ENCODE measurements at regions not wholly inside any gene's neighbourhood (a gene's known extent, or its start where the extent isn't known, plus 50 kb on each side); places are given as distances from the start of the nearest gene placed in this dataset.
"Not testable (repeated sequence)": the region's sequence is repeated elsewhere in the genome, so short reads cannot be mapped to it uniquely, and the experiment has no call there.

DNA sequence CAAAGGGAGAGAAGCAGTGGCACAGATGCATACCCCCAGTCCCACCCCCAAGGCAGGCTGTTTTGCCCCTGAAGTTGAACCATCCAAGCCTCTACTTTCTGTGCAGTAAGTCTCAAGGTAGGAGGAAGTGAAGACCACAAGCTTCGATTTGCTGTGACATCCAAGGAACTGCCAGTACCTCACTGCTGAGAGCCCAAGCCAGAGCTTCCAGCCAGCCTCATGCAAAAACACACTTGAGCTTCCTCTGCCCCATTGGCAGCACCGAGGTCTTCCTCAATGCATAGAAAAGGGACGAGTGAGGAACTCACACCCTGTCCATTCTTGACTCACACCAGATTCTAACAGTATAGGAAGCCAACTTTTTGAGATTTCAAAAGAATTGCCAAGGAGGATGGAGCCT lies 311.7 kb downstream of the BCL2L11 start:
- DNase-seq, result not testable (repeated sequence)

DNA sequence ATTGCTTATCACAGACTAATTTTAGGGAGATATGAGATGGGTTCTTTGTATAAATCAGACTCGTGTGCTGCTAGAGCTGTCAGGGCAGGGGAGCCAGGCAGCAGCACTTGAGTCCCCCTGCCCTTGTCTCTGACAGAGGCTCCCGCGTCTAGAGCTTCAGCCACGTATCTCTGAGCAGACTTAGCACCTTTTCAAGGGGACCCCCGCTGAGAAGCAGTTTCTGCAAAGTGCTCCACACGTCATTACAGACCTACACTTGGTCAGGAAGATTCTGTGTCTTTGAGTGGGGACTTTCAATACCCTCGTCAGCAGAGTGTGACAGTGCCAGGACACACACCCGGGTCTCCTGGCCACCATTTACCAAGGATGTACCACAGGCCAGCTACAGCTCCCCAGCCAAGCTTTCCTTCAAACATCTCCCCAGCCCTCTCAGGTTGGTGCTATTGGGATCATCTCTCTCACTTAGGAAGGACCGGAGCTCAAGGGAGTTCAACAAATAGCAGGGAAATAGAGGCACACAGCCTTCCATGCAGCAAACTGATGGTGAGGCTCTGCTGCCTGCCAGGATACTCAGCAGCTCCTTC lies 312.3 kb downstream of the BCL2L11 start:
- DNase-seq, result not testable (repeated sequence)

DNA sequence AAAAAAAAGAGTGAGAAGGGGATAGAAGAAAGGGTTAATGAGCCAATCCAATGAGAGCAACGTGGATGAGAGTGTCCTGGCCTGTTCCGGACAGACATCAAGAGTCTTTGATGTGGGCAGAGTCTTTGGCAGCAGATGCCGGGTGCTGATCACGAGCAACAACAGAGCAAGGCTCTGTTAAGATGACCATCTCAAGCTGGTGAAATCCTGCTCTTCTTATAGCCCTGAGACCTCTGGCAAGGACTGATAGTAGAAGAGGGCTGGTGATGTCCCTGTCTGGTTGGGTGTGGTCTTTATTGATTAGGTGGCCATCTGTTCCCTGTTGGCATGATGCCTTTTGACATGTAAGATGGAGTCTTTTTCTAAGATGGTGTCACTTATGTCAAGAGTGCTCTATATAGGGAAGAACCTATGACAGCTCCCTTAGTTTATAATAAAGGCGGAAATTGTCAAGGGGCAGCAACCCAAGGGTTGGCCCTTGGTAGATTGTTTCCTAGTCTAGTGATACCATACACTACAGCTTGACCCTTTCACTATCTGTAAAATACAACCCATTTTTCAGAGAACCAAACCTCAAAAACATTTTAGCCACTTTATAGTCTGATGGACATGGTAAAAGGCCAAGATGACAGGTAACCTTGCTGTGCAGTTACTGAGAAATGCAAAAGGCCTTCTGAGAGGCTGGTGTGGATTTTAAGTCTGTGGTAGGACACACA lies 313.3 kb downstream of the BCL2L11 start:
- DNase-seq, result not testable (repeated sequence)

DNA sequence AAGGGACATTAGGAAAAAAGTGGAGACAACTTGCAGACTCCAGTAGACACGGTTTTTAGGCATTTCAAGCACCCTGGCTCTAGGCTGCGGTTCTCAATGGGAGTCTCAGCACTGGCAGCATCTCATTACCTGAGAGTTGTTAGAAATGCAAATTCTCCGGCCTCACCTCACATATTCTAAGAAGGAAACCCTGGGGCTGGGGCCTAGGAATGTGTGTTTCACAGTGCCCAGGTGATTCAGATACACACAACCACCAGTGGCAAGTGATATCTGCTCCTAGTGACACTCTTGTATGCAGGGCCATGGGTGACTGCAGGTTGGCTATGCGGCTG lies 313.9 kb downstream of the BCL2L11 start:
- DNase-seq, result not testable (repeated sequence)

DNA sequence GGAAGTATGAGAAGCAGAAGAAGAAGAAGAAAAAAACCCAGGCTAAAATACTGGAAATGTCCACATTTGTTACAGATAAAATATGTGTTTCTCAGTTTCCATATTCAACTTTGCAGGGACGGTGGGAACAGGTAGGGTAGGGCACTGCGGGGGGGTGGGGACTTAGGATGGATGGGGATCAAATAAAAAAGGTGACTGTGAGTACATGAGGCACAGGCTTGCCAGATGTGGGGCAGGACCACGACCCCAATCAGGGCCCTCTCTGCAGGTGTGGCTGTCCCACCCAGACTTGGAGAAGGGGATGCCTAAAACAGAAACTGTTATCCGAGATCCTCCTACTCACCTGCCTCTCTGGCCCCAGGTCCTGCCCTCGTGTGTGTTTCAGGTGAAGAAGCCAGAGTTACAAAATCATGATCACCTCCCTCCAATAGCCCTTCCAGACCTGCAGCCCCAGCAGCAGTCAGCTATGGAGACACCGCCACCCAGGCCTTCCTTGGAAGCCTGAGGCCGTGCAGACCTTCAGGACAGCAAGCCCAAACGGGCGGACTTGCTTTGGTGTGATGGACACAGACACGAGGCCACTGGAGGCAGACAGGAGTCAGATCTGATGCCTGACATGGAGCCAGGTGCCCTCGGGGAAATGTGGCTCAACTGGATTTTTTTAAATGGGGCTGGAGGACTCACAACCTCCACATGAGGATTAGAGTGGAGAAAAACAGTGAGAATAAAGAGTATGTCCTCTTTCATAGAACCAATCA lies 315.0 kb downstream of the BCL2L11 start:
- not testable (repeated sequence) for DNase-seq

DNA sequence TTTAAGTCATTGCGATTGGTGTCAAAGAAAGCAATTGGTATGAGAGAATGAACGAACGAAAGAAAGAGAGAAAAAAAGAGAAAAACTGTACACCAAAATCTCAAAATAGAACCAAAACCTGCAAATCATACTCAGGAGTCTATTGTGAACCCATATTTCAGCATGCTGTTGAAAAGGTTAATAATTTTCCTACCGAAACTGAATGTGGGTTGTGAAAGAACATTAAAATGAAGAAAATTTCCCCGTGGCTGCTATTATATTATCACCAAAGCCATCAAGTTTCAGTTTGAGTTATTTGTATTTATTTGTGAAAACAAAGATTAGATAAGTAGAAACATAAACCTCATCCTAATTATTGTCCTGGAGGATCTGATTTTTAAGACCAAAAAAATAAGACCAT lies 315.7 kb downstream of the BCL2L11 start:
- not testable (repeated sequence) for DNase-seq

DNA sequence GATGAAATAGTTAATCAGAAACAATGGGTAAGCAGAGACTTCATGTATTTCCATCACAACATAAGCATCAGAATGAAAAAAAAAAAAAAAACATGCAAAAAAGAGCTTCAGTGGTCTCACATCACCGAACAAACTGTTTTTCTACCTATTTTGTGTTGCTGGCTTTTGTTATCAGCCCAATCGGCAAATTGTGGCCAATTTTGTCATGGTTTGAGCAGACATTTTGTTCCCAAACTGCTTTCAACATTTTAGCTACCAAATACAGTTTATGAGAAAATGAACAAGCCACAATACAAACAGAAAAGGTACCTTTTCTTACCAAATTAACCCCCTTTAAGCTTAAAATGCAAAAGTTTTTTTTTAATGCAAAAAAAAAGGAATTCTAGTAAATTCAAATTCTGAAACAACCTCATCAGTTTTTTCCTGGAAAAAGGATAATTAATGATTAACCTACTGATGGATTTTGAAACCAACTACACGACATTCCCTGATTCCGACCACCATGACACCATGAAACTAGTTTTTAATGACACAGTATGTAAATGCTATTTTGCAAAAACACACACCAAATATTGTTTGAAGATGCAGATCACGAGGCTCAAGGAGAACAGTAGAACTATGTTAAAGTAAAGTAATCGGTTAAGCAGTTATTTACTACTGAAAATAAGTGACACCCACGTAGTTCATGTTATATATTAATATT lies 316.7 kb downstream of the BCL2L11 start:
- DNase-seq, result not testable (repeated sequence)

DNA sequence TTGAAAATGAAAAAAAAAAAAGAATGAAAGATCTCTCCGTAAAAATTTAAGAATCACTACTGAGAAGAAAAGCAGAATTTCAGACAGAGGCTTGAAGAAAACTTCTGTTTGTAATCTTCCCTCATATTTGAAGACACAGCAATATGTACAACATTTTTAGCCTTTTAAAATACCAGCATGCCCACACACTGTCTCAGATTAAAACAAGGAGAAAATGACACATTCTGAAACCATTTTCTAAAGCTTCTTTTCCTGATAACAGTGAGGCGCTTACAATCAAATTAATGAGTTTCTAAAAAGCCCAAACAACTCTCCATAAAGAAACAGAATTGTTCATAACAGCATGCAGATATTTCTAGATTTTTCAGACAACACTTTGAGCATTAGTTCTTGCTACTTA lies 317.4 kb downstream of the BCL2L11 start:
- not testable (repeated sequence) for DNase-seq

DNA sequence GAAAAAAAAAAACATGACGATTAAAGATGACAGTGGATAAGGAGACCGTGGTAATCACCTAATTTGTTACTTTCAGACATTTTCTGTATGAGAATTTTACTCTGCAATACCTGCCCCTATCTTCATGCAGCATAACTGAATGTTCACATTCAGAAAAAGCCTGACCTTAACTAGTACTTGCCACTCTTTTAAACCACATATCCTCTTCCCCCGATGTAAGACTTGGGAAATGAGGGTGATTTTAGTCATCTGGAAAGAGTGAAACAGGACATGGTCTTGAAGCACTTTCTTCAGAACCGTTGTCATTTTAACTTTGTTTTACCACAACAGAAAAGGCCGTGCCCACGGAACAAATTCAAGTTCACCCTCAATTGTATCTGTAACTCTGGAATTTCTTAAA lies 318.5 kb downstream of the BCL2L11 start:
- DNase-seq, result not testable (repeated sequence)

DNA sequence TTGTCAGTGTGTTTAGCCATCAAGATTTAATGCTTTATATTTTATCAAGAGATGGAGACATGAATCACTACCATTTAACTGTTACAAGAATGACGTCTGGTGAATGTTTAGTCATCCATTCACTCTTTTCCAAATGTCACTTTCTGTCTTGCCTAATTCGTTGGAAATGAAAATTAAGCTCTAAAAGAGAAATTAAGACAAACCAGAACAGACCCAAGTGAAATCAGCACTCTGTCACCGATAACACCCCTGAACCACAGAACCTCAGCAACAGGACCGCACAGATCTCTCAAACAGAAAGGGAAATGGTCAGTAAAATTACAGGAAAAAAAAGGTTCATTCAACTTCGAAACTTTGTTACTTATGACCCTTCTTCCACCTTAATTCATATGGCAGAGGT lies 320.9 kb downstream of the BCL2L11 start:
- DNase-seq, result not testable (repeated sequence)

DNA sequence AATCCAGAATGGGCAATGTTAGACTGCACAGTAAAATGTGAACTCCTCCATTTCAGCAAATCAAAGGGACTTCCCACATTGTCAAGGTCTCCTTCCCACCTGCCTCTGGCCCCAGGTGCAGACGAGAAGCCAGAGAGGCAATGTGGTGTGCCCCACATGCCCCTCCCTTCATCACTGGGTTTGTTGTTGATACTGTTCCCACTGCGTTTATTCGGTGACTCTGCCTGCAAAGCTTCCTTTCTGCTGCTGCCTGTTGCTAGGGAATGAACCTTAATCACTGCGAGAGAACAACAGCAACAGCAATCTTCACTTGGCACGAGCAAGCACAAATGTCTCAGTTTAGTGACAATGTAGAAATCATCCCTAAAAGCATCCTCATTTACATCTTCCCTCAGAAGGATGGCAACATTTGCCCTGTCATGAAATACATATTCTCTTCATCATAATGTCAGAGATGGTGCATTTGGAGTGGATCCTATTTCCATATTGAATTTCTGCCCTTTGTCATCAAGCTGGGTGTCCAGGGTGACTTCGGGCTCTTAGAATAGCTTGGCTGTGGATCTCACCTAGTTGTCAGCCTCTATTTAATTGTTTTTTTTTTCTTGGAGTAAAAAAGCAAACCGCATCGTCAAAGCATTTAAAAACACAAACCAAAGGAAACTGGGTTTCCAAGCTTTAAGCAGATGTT lies 322.2 kb downstream of the BCL2L11 start:
- not testable (repeated sequence) for DNase-seq

DNA sequence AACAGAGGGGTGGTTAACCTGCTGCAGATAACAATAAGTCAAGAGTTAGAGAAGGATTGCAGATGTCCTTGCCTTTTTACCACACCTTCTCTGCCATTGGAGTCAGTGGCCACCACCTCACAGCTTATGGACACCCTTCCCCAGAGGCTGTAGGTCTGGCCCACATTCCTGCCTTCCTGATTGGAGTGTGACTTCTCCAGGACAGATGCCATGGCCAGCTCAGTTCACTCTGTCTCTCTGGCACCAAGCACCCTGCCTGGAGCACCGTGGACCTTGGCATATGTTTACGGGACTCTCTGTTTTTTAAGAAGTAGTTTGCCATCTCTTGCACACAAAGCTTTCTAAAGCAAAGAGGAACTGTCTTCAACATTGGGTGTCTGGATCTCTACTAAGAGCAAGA lies 323.8 kb downstream of the BCL2L11 start:
- DNase-seq, result not testable (repeated sequence)

DNA sequence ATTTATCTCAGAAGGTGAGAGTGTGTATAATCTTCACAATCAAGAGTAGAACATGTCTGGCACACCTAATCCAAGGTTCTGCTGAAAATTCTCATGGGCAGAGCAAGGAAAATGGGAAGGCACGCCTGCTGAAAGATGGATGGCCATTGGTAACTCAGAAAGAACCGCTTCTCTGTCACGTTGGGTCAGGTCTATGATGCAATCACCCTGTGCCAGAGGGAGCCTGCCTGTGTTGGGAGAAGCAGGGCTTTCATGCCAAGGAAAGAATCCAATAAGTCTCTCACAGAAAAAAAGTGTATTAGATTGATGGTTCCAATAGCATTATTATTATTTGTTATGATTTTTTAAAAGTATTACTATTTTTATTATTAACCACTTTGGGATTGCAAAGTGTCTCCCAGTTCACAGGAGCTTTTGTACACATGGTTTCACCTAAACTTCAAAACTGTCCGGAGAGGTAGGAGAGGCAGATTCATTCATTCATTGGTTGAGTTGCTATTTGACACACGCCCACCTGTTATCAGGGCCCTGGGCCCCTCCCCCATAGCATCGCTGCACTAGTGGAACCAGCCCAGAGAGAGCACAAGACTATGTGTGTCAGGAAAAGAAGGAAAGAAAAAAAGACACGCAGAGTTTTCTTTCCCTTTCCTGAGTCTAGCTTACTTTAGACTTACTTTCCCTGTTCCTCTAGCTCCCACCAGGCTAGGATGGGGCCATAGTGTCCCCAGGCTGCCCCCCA lies 324.6 kb downstream of the BCL2L11 start:
- DNase-seq, result not testable (repeated sequence)

DNA sequence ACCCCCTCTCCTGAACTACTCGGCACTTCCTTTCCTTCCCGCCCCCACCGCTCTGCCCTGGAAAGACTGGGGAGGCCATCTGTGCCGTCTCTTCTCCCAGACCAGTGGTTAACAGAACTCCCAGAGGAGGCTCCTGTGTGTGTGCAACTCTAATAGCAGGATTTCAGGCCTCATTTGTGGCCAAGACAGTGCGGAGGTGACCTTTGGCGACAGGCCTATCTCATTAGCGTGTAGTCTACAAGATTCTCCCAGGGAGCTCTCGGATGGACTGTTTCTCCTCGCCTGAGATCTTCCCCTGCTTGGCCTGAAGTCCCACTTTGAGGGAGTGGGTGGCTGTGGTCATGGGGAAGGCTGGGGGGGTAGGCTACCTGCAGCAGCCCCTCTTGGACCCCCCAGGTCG lies 325.2 kb downstream of the BCL2L11 start:
- not testable (repeated sequence) for DNase-seq

DNA sequence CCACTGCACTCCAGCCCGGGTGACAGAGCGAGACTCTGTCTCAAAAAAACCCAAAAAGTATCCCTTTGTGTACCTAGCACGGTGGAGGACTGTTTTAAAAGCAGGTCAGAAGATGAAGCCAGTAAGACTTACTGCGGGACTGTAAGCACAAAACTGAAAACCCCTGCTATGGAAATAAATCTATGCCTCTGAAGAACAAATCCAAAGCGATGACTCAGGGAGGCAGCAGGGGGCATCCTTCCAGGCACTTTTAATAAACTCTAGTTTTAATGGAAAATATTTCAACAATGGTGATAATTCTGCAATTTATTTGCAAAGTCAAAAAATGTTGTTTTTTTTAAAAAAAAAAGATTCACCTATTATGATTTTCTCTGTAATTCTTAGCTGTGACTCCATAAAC lies 326.8 kb downstream of the BCL2L11 start:
- not testable (repeated sequence) for DNase-seq

DNA sequence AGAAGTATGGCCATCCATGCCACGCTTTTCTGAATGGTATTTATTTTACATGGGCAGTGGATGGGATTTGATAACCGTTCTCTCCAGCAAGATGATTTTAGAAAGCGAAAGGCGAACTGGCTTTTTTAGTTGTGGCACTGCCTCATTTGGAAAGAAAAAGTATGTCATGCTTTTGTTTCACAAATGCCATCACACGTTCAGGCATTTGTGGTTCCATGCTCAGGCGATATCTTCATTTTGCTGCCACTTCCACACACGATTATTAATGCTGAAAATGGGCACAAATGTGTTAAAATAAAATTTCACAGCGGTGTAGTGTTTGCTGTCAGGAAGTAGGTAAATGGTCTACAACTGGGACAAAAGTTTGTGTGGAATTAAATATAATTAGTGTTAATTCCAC lies 328.1 kb downstream of the BCL2L11 start:
- not testable (repeated sequence) for DNase-seq

DNA sequence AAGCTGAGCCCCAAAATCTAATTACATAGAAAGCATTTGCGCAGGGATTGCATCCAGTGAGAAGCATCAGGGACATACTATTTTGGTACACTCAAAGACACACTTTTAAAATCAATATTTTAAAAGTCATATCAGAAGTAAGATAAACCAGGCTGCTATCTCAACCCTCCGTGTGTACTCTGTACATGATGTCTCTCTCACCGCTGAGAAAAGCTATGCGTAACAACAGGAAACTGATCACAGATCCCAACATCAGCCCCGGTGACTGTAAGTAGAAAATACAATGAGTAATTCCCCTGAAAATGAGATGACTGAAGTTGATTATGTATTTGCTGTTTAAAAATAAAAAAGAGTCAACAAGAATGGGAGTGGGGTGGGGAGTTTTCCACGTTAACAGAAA lies 329.8 kb downstream of the BCL2L11 start:
- DNase-seq, result not testable (repeated sequence)

DNA sequence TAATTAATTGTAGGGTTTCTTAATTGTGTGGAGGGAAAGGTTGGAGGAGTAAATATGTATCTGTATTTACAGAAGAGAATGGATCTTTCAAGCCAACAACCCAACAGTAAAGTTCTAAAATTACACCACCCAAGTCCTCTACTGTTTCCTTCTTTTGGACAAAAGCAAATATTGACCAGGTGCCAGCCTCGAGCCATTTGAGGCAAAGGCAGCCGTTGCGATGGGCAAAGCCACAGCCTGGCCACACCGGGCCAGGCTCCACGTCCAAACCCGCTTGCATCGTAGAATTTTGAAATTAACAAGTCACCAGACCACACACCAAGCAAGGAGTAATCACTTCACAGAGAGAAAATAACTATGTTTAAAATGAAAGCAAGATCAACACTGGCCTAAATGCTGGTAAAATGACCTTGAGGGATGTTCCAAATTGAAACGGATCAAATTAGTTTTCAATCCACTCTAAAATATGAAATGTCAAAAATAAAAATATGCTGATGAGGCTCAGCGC lies 331.0 kb downstream of the BCL2L11 start:
- DNase-seq, result not testable (repeated sequence)

DNA sequence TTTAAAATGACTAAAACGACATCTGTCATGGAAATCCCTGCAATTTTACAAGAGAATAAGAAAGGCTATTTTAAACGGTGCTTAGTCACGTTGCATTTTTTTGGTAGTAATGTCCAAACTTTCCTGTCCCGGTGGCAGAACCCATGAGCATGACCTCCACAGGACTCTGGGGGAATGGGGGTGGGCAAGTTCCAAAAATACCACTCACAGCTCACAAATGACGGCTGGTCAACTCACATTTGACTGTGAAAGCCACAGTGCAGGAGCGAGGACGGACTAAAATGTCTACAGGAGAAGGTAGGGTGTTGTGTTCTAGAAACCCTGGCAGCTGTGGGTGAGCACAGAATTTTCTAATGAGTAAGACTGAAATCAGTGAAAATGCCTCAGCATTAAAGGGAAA lies 331.5 kb downstream of the BCL2L11 start:
- not testable (repeated sequence) for DNase-seq

DNA sequence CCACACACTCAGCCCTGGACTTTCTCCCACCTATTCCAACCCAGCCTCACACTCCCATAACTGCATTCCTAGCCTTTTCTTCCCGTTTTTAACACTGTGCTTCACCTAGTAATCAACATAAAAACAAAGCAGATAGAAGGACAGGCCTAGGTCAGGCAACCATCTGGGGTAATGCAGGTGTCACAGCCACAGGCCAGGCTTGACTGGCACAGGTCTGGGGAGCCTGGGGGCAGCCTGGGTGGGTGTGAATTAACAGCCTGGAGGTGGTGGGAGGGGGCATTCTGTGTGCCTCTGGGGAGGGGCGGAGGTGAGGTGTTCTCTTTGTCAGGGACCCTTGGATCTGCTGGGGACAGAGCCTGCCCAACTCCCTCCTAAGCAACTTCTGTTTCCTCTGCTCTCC lies 332.6 kb downstream of the BCL2L11 start:
- not testable (repeated sequence) for DNase-seq

DNA sequence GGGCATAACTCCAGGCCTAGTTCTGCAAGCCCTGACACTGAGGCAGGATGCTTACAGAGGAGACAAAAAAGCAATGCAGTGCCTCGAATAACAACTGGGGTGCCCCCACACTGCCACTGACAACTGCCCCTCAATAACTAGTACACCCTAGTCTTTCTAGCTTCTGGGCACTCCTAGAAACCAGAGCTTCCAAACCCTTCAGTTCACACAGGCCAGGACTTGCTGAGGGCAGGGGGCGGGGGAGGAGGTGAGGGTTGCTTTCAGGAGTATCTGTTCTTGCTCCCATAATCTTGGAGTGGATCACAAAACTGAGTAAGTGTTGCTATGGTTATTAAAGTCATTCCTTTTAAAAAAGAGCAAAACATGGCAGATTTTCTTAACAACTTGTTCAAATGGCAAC lies 333.1 kb downstream of the BCL2L11 start:
- DNase-seq, result not testable (repeated sequence)

DNA sequence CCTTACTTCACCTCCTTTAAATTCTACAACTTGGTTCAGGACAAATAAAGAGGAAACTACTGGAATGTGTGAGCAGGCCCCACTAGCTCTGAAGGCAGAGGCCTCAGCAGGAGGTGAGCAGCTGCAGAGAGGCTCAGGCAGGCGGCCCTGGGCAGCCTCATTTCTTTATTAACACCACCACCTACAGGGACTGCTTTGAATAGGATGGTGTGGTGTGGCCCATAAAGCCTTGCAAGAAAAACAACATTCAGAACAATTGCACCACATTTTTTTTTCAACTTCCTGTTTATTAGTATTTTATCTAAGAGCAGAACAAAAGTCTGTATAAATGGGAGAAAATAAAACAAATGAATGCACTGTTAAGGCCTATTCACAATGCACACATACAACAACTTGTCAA lies 333.7 kb downstream of the BCL2L11 start:
- DNase-seq, result not testable (repeated sequence)
